IMR-90 (cell line): ENCODE measurements at regions not wholly inside any gene's neighbourhood (a gene's known extent, or its start where the extent isn't known, plus 50 kb on each side); places are given as distances from the start of the nearest gene placed in this dataset.
A peak's percentile ranks its signal among the peaks of the same experiment; 100 is the strongest.

Experiments
- ATAC-seq: fragments of 200-7000 bp; cut with Tn5 transposase; 2 replicates; pipeline ENCODE4 v1.9.1; 2020; ENCODE audit warnings: low read depth, mild to moderate bottlenecking, moderate library complexity
- BruUV-seq: library from RNA; stranded (reverse); fragments of 400-500 nt; replicated peaks from 2 replicates; lab custom pipeline; 2021; lab: Mats Ljungman, UMichigan
- CTCF ChIA-PET: fragments of 300-600 bp; formaldehyde crosslinking; extraction: SDS; loops from one replicate; lab custom pipeline; 2021; ENCODE audit warnings: antibody characterized with exemption; lab: Yijun Ruan, JAX
- POLR2A ChIA-PET: fragments of 300-600 bp; sonication (Branson Sonifier 250); formaldehyde crosslinking; loops from one replicate; lab custom pipeline; 2022; ENCODE audit warnings: antibody characterized with exemption; ENCODE audit not compliant: unreplicated experiment; lab: Charles Lee
- DNase-seq: peaks from one replicate; pipeline ENCODE4 v3.0.0; 2013
- H2AFZ ChIP-seq: replicated peaks from 2 replicates; pipeline ENCODE3; 2013; ENCODE audit warnings: low read length, mild to moderate bottlenecking; ENCODE audit not compliant: poor library complexity
- H2AK5ac ChIP-seq: 2 replicates; pipeline ENCODE4 v1.6.1; 2013; ENCODE audit warnings: low read depth, low read length, inconsistent platforms
- H2AK9ac ChIP-seq: replicated peaks from 2 replicates; pipeline ENCODE3; 2013; ENCODE audit warnings: mild to moderate bottlenecking, low read depth, low read length, moderate library complexity; ENCODE audit not compliant: poor library complexity
- H2BK120ac ChIP-seq: 2 replicates; pipeline ENCODE4 v1.6.1; 2013; ENCODE audit warnings: low read depth, low read length, inconsistent platforms
- H2BK15ac ChIP-seq: 3 replicates; pipeline ENCODE4 v1.6.1; 2013; ENCODE audit warnings: low read depth, low read length, inconsistent platforms
- H2BK20ac ChIP-seq: 2 replicates; pipeline ENCODE4 v1.6.1; 2013; ENCODE audit warnings: low read depth, mild to moderate bottlenecking, inconsistent platforms, low read length, moderate library complexity
- H2BK5ac ChIP-seq: 2 replicates; pipeline ENCODE4 v1.6.1; 2013; ENCODE audit warnings: mild to moderate bottlenecking, low read depth, low read length, inconsistent platforms; ENCODE audit not compliant: poor library complexity, severe bottlenecking
- H3K14ac ChIP-seq: replicated peaks from 2 replicates; pipeline ENCODE4 v1.6.1; 2013; ENCODE audit warnings: low read depth, low read length, inconsistent platforms
- H3K18ac ChIP-seq: 2 replicates; pipeline ENCODE4 v1.6.1; 2013; ENCODE audit warnings: low read depth, low read length, control low read depth
- H3K23ac ChIP-seq: 2 replicates; pipeline ENCODE4 v1.6.1; 2013; ENCODE audit warnings: low read depth, low read length, inconsistent platforms
- H3K27ac ChIP-seq: 2 replicates; pipeline ENCODE4 v1.5.1; 2013; ENCODE audit warnings: mild to moderate bottlenecking, control low read depth, low read length; ENCODE audit not compliant: insufficient read depth
- H3K27me3 ChIP-seq: 2 replicates; pipeline ENCODE4 v1.6.1; 2013; ENCODE audit warnings: low read length; ENCODE audit not compliant: control insufficient read depth, insufficient read depth
- H3K36me3 ChIP-seq: 2 replicates; pipeline ENCODE4 v1.6.1; 2013; ENCODE audit warnings: low read length, mixed read lengths; ENCODE audit not compliant: control insufficient read depth, insufficient read depth
- H3K4ac ChIP-seq: 2 replicates; pipeline ENCODE4 v1.6.1; 2013; ENCODE audit warnings: low read depth, low read length, inconsistent platforms
- H3K4me1 ChIP-seq: 2 replicates; pipeline ENCODE4 v1.6.1; 2013; ENCODE audit warnings: low read length, mixed read lengths; ENCODE audit not compliant: control insufficient read depth, insufficient read depth
- H3K4me2 ChIP-seq: 2 replicates; pipeline ENCODE4 v1.6.1; 2013; ENCODE audit warnings: low read depth, mild to moderate bottlenecking, control low read depth, low read length, moderate library complexity
- H3K4me3 ChIP-seq: 2 replicates; pipeline ENCODE4 v1.5.1; 2013; ENCODE audit warnings: low read depth, mild to moderate bottlenecking, control low read depth, low read length, moderate library complexity; ENCODE audit not compliant: insufficient read depth
- H3K56ac ChIP-seq: 2 replicates; pipeline ENCODE4 v1.6.1; 2013; ENCODE audit warnings: low read length, inconsistent platforms; ENCODE audit not compliant: insufficient read depth; ENCODE audit errors: extremely low read depth
- H3K79me1 ChIP-seq, 2 experiments: 2 replicates each; pipeline ENCODE4 v1.6.1; 2013; ENCODE audit warnings: low read length in 2 of 2, inconsistent platforms in 1 of 2, low read depth in 1 of 2
- H3K9ac ChIP-seq: 2 replicates; pipeline ENCODE4 v1.6.1; 2013; ENCODE audit warnings: low read depth, low read length, control low read depth
- H3K9me1 ChIP-seq: 2 replicates; pipeline ENCODE4 v1.6.1; 2013; ENCODE audit warnings: low read length, inconsistent platforms; ENCODE audit not compliant: insufficient read depth
- H3K9me3 ChIP-seq: 2 replicates; pipeline ENCODE4 v1.6.1; 2013; ENCODE audit warnings: low read length; ENCODE audit not compliant: control insufficient read depth, insufficient read depth
- H4K20me1 ChIP-seq: 2 replicates; pipeline ENCODE4 v1.6.1; 2013; ENCODE audit warnings: low read length, inconsistent platforms; ENCODE audit not compliant: insufficient read depth
- H4K5ac ChIP-seq: 2 replicates; pipeline ENCODE4 v1.6.1; 2013; ENCODE audit warnings: mild to moderate bottlenecking, low read depth, low read length, control low read depth
- H4K8ac ChIP-seq, 2 experiments: 2 replicates each; pipeline ENCODE4 v1.6.1; 2013; ENCODE audit warnings: low read depth in 2 of 2, low read length in 2 of 2, control low read depth in 1 of 2, inconsistent platforms in 1 of 2
- H4K91ac ChIP-seq: 2 replicates; pipeline ENCODE4 v1.6.1; 2013; ENCODE audit warnings: low read depth, low read length, inconsistent platforms; ENCODE audit not compliant: insufficient read depth
- BHLHE40 ChIP-seq: fragments of 150-350 bp; IDR thresholded peaks from 2 replicates; pipeline ENCODE4 v1.6.1; 2016; ENCODE audit warnings: mild to moderate bottlenecking, low read depth, low read length
- CTCF ChIP-seq: conservative IDR thresholded peaks from 2 replicates; pipeline ENCODE4 v1.5.1; 2012; ENCODE audit warnings: mild to moderate bottlenecking, low read depth, low read length, improper control_type of control experiment
- WGBS, 2 experiments: methylation state at CpG; one replicate each; pipeline versions ENCODE4 v1.1.5 to v1.1.7; 2013; ENCODE audit warnings: missing lambda C conversion rate in 2 of 2; ENCODE audit not compliant: insufficient read length in 1 of 2; ENCODE audit errors: extremely low coverage in 2 of 2; 5-methylcytosine and 5-hydroxymethylcytosine counted together
- dilution Hi-C: fragments of 300-500 bp; cut with HindIII; formaldehyde crosslinking; loops from one replicate; pipeline ENCODE4 v1.14.3; 2018; ENCODE audit warnings: low sequenced_read_pairs; ENCODE audit not compliant: unreplicated experiment
- in situ Hi-C: fragments of 300-500 bp; cut with MboI; formaldehyde crosslinking; loops from 3 replicates; pipeline ENCODE4 v1.14.3; 2019; ENCODE audit warnings: low sequenced_read_pairs, inconsistent platforms, mixed read lengths
- intact Hi-C: fragments of 100-400 bp; cut with micrococcal nuclease; formaldehyde crosslinking; loops from 2 replicates; pipeline ENCODE4 v1.10.0; 2022

GRCh38 chr7:155233311-155234157 is 64.1 kb upstream of the INSIG1 start:
- Histone ChIP-seq H3K9me3 (no peaks in the 10 kb centered on the region), H3K18ac (peak overlapping the region; percentile 27; the same call in 1 of the 2 replicates), H3K56ac (no peak overlapping the region), H4K5ac (no peak overlapping the region), H2BK120ac (peak overlapping the region; percentile 66), H3K9me1 (peaks cover 13% of the 10 kb centered on the region), H3K23ac (no peak overlapping the region), H2AK9ac (no peak overlapping the region), H3K4ac (peak overlapping the region; percentile 23; the same call in 1 of the 2 replicates), H2AFZ (peak overlapping the region; percentile 35), H4K20me1 (no peaks in the 10 kb centered on the region), H3K36me3 (no peaks in the 10 kb centered on the region), H2BK20ac (0 out of 2 replicates have a peak overlapping the region, but pooled peaks have one; percentile 24), H2AK5ac (peak overlapping the region; percentile 70), H2BK15ac (no peak overlapping the region), H3K27ac (no peak overlapping the region), H3K4me3 (no peak overlapping the region), H3K4me2 (peak overlapping the region; percentile 46), H3K14ac (no peak overlapping the region), H2BK5ac (no peak overlapping the region), H4K91ac (no peak overlapping the region), H3K79me1 (no peaks in the 10 kb centered on the region), H3K4me1 (peaks cover 11% of the 10 kb centered on the region), H3K27me3 (peaks cover 1% of the 10 kb centered on the region; the same call in 1 of the 2 replicates), H4K8ac (no peak overlapping the region; a peak in 1 of 4 replicates), H3K9ac (no peak overlapping the region)
- dilution Hi-C loops = no loop called here
- intact Hi-C loops = loop anchor here (1.0 kb wide), 1 partner anchor 64 kb away; the partner anchor contains the start of gene INSIG1
- peak; percentile 26 for ATAC-seq
- peak; percentile 67 for DNase-seq
- no peak for TF ChIP-seq BHLHE40
- no peak for TF ChIP-seq CTCF
- ChIA-PET POLR2A (no interaction called here), CTCF (no interaction called here)
- BruUV-seq = no TSS peak
- in situ Hi-C loops = no loop called here
- WGBS, 2 experiments = 47% methylated on average over 10 of the region's 28 CpGs; no CpG with 5 or more reads in 1 of the 2 experiments
